ENCODE measurements at regions not wholly inside any gene's neighbourhood (a gene's known extent, or its start where the extent isn't known, plus 50 kb on each side); places are given as distances from the start of the nearest gene placed in this dataset.
"Not testable (repeated sequence)": the region's sequence is repeated elsewhere in the genome, so short reads cannot be mapped to it uniquely, and the experiment has no call there.

DNA sequence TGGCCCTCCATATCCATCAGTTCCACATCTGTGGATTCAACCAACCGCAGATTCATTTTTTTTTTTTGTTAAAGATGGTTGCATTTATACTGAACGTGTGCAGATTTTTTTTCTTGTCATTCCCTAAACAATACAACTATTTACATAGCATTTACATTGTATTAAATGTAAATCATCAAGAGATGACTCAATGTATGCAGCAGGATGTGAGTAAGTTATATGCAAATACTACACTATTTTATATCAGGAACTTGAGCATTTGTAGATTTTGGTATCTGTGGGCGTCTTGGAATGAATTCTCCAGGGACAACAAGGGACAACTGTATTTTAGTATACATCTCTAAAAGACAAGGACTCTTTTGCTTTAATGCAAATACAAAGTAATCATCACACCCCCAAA lies 299.2 kb upstream of the ZNF608 start:
- no peak for DNase-seq (ENCODE audit: low spot score)

DNA sequence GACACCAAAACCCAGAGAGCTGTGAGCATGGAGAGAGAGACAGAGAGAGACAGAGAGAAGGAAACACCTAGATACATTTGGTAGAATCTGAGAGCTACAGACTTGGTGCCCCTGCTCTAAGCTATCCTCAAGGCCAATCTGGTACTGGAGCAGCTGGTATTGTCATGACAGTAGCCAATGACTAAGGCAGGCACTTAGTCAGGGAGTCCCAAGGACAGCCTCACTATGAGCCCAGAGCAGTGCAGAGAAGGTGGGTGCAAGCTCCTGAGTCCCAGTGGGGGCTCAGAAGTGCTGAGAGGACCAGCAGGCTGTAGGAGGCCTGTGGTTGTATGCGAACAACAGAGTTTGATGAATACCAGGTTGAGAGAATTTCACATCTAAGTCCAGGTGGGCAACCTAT lies 300.4 kb upstream of the ZNF608 start:
- no peak for DNase-seq (ENCODE audit: low spot score)

GRCh38 chr5:125047871-125048270 lies 301.4 kb upstream of the ZNF608 start:
- no peak for DNase-seq (ENCODE audit: low spot score)

DNA sequence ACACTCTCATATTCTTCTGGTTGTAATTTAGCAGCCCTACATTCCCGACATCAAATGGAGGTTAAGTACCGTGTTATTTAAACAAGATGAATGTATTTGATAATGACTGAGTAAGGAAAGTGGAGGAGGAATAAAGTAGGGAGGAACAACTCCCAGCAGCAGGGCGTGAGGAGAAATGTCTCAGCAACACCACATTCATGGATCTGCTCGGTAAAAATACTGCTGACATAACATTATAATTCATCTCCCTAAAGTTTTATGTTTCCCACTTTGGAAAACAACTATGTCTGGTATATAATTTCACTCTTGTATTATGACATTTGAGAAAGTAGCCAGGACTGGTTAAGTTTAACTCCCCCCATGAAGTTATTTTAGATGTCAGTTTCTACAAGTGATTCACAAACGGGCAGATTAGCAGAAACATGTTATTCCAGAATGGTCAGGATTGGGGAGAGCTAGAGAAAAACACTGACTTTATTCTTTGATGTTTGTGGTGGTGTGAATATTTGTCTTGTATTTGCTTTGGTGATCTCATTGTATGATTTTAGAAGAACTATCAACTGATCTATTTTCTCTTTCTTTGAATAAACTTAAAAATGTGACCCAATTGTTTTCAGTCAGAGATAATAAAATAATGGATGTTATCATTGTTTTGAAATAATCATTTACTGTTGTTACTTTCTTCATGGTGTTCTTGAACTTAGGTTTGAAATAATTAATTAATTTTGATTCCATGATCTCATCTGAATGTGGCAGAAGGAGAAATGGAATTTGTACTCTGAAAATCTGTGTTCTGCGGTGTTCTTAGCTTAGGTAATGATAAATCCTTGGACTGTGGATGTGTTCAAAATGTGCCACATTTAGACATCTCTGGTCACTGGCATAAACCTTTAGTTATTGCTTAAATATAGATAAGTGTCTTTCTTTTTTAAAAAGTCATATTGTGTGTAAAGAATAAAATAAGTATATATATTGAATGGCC lies 303.6 kb upstream of the ZNF608 start:
- DNase-seq (ENCODE audit: low spot score): no peak

- no peak for DNase-seq (ENCODE audit: low spot score)
Observed at GRCh38 chr5:125050926-125051325, 304.5 kb upstream of the ZNF608 start.

- DNase-seq (ENCODE audit: low spot score): no peak
Observed at GRCh38 chr5:125052584-125052983, 306.1 kb upstream of the ZNF608 start.

GRCh38 chr5:125053179-125053578 lies 306.7 kb upstream of the ZNF608 start:
- DNase-seq (ENCODE audit: low spot score): no peak

DNA sequence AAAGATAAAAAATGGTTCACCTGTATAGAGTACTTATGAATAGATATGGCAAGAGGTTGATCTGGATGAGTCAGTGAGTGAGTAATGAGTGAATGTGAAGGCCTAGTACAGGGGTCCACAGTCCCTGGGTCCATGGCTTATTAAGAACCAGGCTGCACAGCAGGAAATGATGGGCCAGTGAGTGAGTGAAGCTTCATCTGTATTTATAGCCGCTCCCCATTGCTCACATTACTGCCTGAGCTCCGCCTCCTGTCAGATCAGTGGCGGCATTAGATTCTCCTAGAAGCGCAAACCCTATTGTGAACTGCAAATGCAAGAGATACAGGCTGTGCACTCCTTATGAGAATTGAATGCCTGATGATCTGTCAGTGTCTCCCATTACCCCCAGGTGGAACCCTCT lies 307.7 kb upstream of the ZNF608 start:
- DNase-seq (ENCODE audit: low spot score): no peak

- peak; percentile 17 for DNase-seq (ENCODE audit: low spot score)
Observed at GRCh38 chr5:125056671-125057485, 310.4 kb upstream of the ZNF608 start.

DNA sequence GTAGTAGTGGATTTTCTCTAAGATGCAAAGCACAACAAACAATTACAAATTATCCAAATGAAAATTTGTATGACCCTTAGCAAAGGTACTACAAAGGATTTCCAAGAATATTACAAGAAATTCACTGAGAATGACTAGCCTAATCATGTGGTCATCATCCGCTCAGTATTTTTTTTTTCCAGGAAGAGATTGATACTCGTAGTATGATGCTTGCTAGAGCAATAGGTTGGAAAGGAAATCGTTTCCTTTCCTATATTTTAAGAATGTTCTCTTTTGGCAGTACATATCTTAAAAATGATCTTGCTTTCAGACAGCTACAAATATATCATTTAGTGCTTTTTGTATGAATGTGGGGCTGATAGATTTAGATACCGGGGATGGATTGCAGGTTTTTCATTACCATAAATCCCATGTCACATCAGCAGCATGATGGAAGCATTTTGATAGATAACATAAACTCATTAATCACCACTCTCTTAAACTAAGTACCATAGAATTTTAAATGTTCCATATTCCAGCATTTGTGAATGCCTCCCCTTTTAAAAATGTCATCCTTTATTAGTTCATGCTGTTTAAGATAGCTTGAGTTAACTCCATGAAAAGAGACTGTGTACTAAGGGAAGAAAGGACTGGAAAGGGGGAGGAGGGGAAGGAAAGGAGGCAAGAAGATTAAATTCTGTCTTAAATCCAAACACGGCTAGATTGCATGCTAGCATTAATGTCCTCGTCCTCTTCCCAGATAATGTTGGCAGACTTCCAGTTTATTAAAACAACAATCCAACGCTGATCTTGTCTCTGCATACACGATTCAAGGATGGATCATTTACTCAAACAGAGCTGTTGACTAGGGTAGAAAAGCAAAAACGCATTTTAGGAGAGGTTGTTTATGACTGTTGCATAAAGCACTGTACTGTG lies 311.7 kb upstream of the ZNF608 start:
- no peak for DNase-seq (ENCODE audit: low spot score)

DNA sequence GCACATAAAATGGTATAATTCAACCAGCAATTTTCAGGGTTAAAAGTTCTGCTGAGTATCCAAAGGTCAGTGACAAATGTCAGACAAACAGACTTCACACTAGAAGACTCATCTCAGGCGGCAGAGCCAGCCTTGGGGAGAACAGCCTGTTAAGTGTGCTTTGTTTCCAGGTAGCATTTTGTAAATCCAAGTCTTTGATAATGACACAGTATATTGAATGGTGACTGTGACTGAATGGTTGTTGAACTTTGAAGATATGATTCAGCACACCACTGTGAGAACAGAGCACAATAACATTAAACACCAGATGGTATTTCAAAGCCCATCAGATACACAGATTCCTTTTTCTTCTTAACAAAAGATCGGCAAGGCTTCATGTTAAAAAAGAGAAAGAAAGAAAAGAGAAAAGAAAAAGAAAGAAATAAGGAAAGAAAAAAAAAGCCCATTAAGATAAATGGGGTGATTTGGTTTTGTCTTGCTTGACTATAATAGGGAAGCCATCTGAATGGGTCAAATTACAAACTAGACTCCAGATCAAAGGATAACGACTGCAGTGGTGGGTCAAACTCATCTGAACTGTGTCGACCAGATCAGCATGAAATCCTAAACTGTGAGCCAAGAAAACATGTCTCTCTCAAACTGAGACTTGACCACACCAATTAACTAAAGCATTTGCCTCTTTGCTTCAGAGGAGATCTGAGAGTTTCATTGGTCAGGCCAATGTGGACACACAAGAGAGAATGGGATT lies 313.0 kb upstream of the ZNF608 start:
- DNase-seq (ENCODE audit: low spot score): no peak

DNA sequence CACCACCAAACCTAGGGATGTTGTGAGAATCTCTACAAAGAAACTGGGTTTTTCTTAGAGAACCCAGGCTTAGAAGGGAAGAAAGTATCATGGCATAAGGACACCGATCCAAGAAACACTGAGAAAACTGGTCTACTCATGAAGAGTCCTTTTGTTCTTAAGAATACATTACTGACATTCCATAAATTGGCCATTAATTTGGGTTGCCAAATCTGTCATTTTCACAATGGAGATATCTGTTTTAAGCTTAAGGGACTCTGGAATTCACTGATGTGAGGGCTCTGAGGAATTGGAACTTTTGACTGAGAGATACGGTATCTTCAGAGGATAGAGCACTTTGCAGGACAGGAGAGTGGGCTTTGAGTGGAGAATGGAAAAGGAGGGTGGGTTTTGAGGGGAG lies 315.3 kb upstream of the ZNF608 start:
- DNase-seq (ENCODE audit: low spot score): no peak

- DNase-seq (ENCODE audit: low spot score): peak; percentile 17
Observed at GRCh38 chr5:125064621-125065438, 318.4 kb upstream of the ZNF608 start.

DNA sequence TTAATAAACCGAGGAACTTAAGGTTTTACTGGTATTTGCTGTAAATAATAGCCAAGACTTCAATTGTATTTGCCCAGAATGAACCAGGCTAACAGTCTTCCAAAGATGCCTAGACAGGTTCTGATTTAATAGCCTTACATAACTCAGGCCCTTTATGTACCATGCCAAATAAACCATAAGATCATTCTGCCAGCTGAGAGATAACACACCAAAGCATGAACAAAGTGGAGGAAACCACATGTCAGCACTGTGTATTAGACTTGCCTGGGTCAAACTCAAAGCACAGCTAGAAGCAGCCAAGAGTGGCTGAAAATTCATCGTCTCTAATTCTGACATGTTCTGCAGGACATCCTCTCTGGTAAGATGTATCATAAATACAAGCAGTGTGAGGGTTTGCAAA lies 319.3 kb upstream of the ZNF608 start:
- no peak for DNase-seq (ENCODE audit: low spot score)

- no peak for DNase-seq (ENCODE audit: low spot score)
Observed at GRCh38 chr5:125070961-125071360, 324.5 kb upstream of the ZNF608 start.

DNA sequence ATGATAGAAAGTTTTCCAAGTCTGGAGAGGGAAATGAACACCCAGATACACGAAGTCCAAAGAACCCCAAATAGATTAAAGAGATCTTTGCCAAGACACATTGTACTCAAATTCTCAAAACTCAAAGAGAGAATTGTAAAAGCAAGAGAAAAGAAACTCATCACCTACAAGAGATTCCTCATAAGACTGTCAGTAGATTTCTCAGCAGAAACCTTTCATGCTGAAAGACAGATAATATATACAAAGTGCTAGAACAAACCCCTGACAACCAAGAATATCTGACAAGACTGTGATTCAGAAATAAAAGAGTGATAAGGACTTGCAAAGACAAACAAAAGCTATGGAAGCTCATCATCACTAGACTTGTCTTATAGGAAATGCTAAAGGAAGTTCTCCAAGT lies 326.7 kb upstream of the ZNF608 start:
- no peak for DNase-seq (ENCODE audit: low spot score)

DNA sequence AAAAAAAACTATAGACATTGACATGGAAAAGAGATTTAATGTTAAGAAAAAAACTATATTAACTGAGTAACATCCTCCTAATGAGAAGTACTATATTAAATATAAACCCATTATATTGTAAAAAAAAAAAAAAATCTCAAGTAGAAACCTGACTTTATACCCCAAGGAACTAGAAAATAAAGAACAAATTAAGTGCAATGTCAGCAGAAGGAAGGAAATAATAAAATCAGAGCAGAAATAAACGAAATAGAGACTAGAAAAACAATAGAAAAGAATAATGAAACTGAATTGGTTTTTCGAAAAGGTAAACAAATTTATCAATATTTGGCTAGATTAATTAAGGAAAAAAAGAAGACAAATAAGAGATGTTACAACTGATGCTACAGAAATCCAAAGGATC lies 329.1 kb upstream of the ZNF608 start:
- no peak for DNase-seq (ENCODE audit: low spot score)

DNA sequence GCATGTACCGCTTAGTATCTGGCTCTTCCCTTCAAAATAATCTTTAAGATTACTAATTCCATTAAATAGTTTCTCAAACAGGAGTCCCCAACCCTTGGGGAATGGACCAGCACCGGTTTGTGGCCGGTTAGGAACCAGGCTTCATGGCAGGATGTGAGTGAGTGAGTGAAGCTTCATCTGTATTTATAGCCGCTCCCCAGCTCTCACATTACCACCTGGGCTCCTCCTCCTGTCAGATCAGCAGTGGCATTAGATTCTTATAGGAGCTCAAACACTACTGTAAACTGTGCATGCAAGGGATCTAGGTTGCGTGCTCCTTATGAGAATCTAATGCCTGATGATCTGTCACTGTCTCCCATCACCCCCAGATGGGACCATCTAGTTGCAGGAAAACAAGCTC lies 332.6 kb upstream of the ZNF608 start:
- DNase-seq (ENCODE audit: low spot score): not testable (repeated sequence)

GRCh38 chr5:125081101-125081500 lies 334.7 kb upstream of the ZNF608 start:
- no peak for DNase-seq (ENCODE audit: low spot score)

- DNase-seq (ENCODE audit: low spot score): no peak
Observed at GRCh38 chr5:125083981-125084380, 337.5 kb upstream of the ZNF608 start.
